ENCODE measurements at regions not wholly inside any gene's neighbourhood (a gene's known extent, or its start where the extent isn't known, plus 50 kb on each side); places are given as distances from the start of the nearest gene placed in this dataset.

DNA sequence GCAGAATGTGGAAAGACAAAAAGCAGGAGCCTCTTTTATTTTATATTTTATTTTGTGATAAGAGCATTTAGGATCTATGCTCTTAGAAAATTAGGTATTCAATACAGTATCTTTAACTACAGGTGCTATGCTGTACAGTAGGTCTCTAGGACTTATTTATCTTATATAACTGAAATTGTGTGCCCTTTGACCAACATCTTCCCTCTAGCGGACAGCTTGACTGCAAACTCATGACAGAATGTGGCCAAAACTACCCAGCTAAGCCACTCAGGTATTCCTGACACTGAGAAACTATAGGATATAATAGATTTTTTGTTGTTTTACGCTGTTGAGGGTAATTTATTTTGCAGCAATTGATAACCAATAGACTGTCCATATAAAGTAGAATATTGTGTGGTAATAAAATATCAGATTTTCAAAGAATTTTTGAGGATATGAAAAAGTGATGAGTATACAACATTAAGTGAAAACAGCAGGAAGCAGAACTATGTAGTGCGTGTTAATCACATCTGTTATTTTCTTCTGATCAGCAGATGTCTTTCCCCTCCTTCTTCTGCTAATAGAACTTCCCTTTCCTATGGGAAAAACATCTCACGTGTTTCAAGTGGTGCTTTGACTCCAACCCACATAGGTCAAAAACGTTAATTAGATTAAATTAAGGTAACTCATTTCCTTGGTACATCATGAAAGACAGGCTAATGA, 69.9 kb upstream of the SELENOP start:
- Histone ChIP-seq H3K36me3 (ENCODE audit: control insufficient read depth in 3 of 3, insufficient read depth in 2 of 3, low read depth in 1 of 3, low read length in 3 of 3) (no peaks in the 10 kb centered on the region), H3K4me1 (ENCODE audit: control insufficient read depth in 3 of 3, insufficient read depth in 2 of 3, low read depth in 1 of 3, low read length in 2 of 3) (peaks cover 5 to 45% (median 5%) of the 10 kb centered on the region in 3 donors), H3K27ac (ENCODE audit: low read depth in 1 of 3, low read length in 2 of 3) (no peak overlapping the region), H3K27me3 (ENCODE audit: control insufficient read depth in 3 of 3, insufficient read depth in 3 of 3, low read length in 3 of 3) (no peaks in the 10 kb centered on the region), H3K9me3 (ENCODE audit: control insufficient read depth in 2 of 2, insufficient read depth in 1 of 2, low read depth in 1 of 2, low read length in 1 of 2) (no peaks in the 10 kb centered on the region), H3K4me3 (ENCODE audit: low read depth in 1 of 3, low read length in 3 of 3) (no peak overlapping the region)
- 71 to 82% (median 75%) methylated on average over 5 of the region's 5 CpGs for WGBS, 3 donors
- FAIRE-seq (no peak), DNase-seq (peak in 1 of 2 donors; percentile 25)

DNA sequence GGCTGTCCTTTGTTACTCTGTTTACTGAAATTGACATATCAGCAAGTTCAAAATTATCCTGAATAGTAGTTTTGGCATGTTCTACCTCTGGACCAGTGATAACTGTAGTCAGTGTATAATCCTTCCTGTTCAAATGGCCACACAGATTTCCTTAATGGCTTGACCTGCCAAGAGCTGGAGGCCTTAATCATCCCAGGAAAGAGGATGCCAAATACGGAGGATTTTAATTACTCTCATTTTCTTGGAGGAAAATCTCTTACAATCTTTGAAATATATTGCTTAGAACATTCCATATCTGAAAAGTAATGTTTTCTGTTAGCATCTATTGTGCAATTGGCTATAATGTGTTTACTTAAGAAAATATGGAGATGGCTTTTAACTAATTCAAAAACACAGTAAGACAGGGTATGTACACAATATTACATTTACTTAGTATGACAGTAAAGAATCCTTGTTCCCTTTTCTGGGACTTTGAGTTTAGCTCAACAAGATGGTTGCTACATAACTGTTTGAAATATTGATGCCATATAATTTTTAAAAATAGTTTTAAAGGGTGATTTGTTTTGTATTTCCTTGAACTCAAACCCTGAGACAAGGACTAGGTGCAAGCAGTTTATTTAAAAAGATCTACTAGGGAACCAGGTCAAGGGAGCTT, 68.9 kb upstream of the SELENOP start:
- no peak for DNase-seq
- Histone ChIP-seq H3K4me1 (ENCODE audit: control insufficient read depth in 3 of 3, insufficient read depth in 2 of 3, low read depth in 1 of 3, low read length in 2 of 3) (peaks cover 8 to 48% (median 9%) of the 10 kb centered on the region in 3 donors), H3K36me3 (ENCODE audit: control insufficient read depth in 3 of 3, insufficient read depth in 2 of 3, low read depth in 1 of 3, low read length in 3 of 3) (no peaks in the 10 kb centered on the region), H3K27ac (ENCODE audit: low read depth in 1 of 3, low read length in 2 of 3) (no peak overlapping the region), H3K27me3 (ENCODE audit: control insufficient read depth in 3 of 3, insufficient read depth in 3 of 3, low read length in 3 of 3) (no peaks in the 10 kb centered on the region), H3K4me3 (ENCODE audit: low read depth in 1 of 3, low read length in 3 of 3) (no peak overlapping the region), H3K9me3 (ENCODE audit: control insufficient read depth in 2 of 2, insufficient read depth in 1 of 2, low read depth in 1 of 2, low read length in 1 of 2) (no peaks in the 10 kb centered on the region)
- FAIRE-seq, result no peak
- WGBS, 3 donors, result 53 to 83% (median 65%) methylated on average over 1 of the region's 1 CpG

DNA sequence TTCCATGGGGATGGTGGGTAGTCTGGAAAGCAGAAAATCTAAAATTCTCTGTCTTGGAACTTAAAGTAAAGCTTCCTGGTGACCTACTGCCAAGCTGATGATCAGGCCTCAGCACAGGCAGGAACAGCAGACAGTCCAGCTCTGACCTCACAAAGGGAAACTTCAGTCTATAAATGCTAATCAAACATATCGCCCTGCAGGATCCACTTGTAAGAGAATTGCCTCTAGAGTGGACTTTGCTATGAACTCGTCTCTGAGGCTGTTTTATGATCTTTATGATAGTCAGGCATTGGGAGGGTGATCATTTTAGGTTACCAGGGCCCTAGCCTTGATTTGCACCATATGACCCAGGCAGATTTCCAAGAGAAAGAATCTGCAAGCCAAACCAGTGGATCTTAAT, 67.6 kb upstream of the SELENOP start:
- Histone ChIP-seq H3K27ac (ENCODE audit: low read depth in 1 of 3, low read length in 2 of 3) (peak overlapping the region; percentile 32 to 75 (median 69)), H3K27me3 (ENCODE audit: control insufficient read depth in 3 of 3, insufficient read depth in 3 of 3, low read length in 3 of 3) (no peaks in the 10 kb centered on the region), H3K36me3 (ENCODE audit: control insufficient read depth in 3 of 3, insufficient read depth in 2 of 3, low read depth in 1 of 3, low read length in 3 of 3) (no peaks in the 10 kb centered on the region), H3K4me3 (ENCODE audit: low read depth in 1 of 3, low read length in 3 of 3) (no peak overlapping the region), H3K4me1 (ENCODE audit: control insufficient read depth in 3 of 3, insufficient read depth in 2 of 3, low read depth in 1 of 3, low read length in 2 of 3) (peaks cover 10 to 57% (median 10%) of the 10 kb centered on the region in 3 donors), H3K9me3 (ENCODE audit: control insufficient read depth in 2 of 2, insufficient read depth in 1 of 2, low read depth in 1 of 2, low read length in 1 of 2) (no peaks in the 10 kb centered on the region)
- 18 to 64% (median 35%) methylated on average over 2 of the region's 2 CpGs for WGBS, 3 donors
- FAIRE-seq (no peak), DNase-seq (peak; percentile 79 to 87)

DNA sequence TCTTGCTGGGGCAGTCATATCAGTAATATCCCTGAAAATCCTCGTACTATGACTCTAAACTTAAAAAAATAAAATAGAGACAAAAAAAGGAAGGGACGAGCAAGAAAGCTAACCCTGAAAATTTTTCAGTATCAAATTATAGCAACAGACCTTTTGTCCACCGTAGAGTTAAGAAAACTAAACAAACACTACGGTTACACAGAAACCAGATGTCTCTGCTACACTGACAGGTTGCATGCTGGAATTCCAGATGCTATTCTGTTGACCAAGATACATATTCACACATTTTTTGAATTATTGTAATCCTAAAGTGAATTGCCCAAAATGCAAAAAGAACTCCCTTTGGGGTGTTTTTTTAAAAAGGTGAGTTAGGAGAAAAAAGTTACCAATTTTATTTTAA, 66.9 kb upstream of the SELENOP start:
- Histone ChIP-seq H3K4me1 (ENCODE audit: control insufficient read depth in 3 of 3, insufficient read depth in 2 of 3, low read depth in 1 of 3, low read length in 2 of 3) (peaks cover 10 to 62% (median 10%) of the 10 kb centered on the region in 3 donors), H3K4me3 (ENCODE audit: low read depth in 1 of 3, low read length in 3 of 3) (no peak overlapping the region), H3K36me3 (ENCODE audit: control insufficient read depth in 3 of 3, insufficient read depth in 2 of 3, low read depth in 1 of 3, low read length in 3 of 3) (no peaks in the 10 kb centered on the region), H3K9me3 (ENCODE audit: control insufficient read depth in 2 of 2, insufficient read depth in 1 of 2, low read depth in 1 of 2, low read length in 1 of 2) (no peaks in the 10 kb centered on the region), H3K27ac (ENCODE audit: low read depth in 1 of 3, low read length in 2 of 3) (peak overlapping the region in 1 of 3 donors; percentile 75), H3K27me3 (ENCODE audit: control insufficient read depth in 3 of 3, insufficient read depth in 3 of 3, low read length in 3 of 3) (no peaks in the 10 kb centered on the region)
- 53 to 68% (median 55%) methylated on average over 4 of the region's 4 CpGs for WGBS, 3 donors
- DNase-seq, result no peak
- no peak for FAIRE-seq

DNA sequence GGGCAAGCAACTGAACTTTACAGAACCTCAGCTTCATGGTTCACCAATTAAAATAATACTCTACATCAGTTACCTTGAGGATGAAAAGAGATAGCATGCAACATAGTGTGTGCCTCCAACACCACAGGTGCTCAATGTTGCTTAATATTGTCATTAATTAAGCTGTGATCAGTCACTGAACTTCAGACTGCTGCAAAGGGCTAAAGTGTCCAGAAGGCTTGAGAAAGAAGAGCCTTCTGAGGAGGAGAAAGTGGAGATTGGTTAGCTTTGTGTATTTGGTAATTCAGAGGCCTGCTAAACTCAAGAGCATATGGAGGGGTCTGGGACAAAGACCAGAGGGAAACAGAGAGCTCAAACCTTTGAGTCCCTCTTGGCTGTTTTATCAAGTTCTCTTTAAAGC, 66.3 kb upstream of the SELENOP start:
- H3K9me3 ChIP-seq (ENCODE audit: control insufficient read depth in 2 of 2, insufficient read depth in 1 of 2, low read depth in 1 of 2, low read length in 1 of 2), result no peaks in the 10 kb centered on the region
- H3K4me3 ChIP-seq (ENCODE audit: low read depth in 1 of 3, low read length in 3 of 3), result no peak overlapping the region
- no peaks in the 10 kb centered on the region for H3K36me3 ChIP-seq (ENCODE audit: control insufficient read depth in 3 of 3, insufficient read depth in 2 of 3, low read depth in 1 of 3, low read length in 3 of 3)
- H3K27ac ChIP-seq (ENCODE audit: low read depth in 1 of 3, low read length in 2 of 3), result peak overlapping the region in 2 of 3 donors; percentile 37 to 75
- H3K27me3 ChIP-seq (ENCODE audit: control insufficient read depth in 3 of 3, insufficient read depth in 3 of 3, low read length in 3 of 3), result no peaks in the 10 kb centered on the region
- H3K4me1 ChIP-seq (ENCODE audit: control insufficient read depth in 3 of 3, insufficient read depth in 2 of 3, low read depth in 1 of 3, low read length in 2 of 3), result peaks cover 10 to 62% (median 10%) of the 10 kb centered on the region in 3 donors
- FAIRE-seq, result no peak
- DNase-seq, result peak; percentile 62 to 66

DNA sequence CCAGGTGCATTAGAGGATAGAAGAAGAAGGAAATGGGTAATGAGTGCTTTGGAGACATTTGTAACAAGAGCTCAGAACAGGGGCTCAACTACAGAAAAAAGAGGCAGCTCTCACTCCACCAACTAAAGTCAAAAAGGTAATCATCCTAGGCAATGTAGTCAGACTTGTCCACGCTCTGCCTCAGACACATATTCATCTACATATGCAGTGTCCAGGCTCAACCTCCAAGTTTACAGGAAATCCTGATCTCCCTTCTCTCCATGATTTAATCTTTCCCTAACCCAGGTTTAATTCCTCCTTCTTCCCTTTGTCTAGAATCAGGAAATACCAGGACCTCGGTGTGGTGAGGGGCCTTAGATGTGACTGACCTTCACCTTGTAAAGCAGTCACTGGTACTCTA, 65.7 kb upstream of the SELENOP start:
- no peaks in the 10 kb centered on the region for H3K36me3 ChIP-seq (ENCODE audit: control insufficient read depth in 3 of 3, insufficient read depth in 2 of 3, low read depth in 1 of 3, low read length in 3 of 3)
- FAIRE-seq (no peak), DNase-seq (no peak)
- H3K4me3 ChIP-seq (ENCODE audit: low read depth in 1 of 3, low read length in 3 of 3), result no peak overlapping the region
- H3K9me3 ChIP-seq (ENCODE audit: control insufficient read depth in 2 of 2, insufficient read depth in 1 of 2, low read depth in 1 of 2, low read length in 1 of 2), result no peaks in the 10 kb centered on the region
- 73 to 82% (median 81%) methylated on average over 2 of the region's 2 CpGs for WGBS, 3 donors
- H3K27me3 ChIP-seq (ENCODE audit: control insufficient read depth in 3 of 3, insufficient read depth in 3 of 3, low read length in 3 of 3), result no peaks in the 10 kb centered on the region
- peaks cover 10 to 66% (median 10%) of the 10 kb centered on the region in 3 donors for H3K4me1 ChIP-seq (ENCODE audit: control insufficient read depth in 3 of 3, insufficient read depth in 2 of 3, low read depth in 1 of 3, low read length in 2 of 3)
- H3K27ac ChIP-seq (ENCODE audit: low read depth in 1 of 3, low read length in 2 of 3), result peak overlapping the region in 1 of 3 donors; percentile 75

DNA sequence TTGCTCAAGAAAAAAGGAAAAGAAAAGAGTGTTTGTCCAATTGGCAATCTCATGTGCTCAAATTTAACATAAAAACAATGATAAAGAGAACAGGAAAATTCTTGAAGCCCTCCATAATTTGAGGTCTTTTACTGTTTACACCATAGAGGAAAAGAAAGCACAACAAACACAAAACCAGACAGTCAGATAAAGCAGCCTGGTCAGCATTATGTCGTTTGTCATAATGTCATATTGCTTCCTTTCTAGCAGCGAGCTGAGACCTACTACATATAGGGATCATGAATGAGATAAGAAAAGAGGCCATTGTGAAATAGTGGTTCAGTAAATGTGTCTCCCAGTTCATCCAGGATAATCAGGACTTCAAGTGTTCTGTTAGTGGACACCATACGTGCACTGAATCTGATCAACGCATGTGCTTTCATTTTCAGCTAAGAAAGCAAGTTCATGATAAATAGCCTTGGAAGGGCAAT, 64.7 kb upstream of the SELENOP start:
- Histone ChIP-seq H3K9me3 (ENCODE audit: control insufficient read depth in 2 of 2, insufficient read depth in 1 of 2, low read depth in 1 of 2, low read length in 1 of 2) (no peaks in the 10 kb centered on the region), H3K4me1 (ENCODE audit: control insufficient read depth in 3 of 3, insufficient read depth in 2 of 3, low read depth in 1 of 3, low read length in 2 of 3) (peaks cover 10 to 62% (median 10%) of the 10 kb centered on the region in 3 donors), H3K27ac (ENCODE audit: low read depth in 1 of 3, low read length in 2 of 3) (peak overlapping the region in 1 of 3 donors; percentile 75), H3K36me3 (ENCODE audit: control insufficient read depth in 3 of 3, insufficient read depth in 2 of 3, low read depth in 1 of 3, low read length in 3 of 3) (no peaks in the 10 kb centered on the region), H3K4me3 (ENCODE audit: low read depth in 1 of 3, low read length in 3 of 3) (no peak overlapping the region), H3K27me3 (ENCODE audit: control insufficient read depth in 3 of 3, insufficient read depth in 3 of 3, low read length in 3 of 3) (no peaks in the 10 kb centered on the region)
- FAIRE-seq (no peak), DNase-seq (peak; percentile 42 to 70)
- WGBS, 3 donors, result 13 to 36% (median 26%) methylated on average over 4 of the region's 4 CpGs

DNA sequence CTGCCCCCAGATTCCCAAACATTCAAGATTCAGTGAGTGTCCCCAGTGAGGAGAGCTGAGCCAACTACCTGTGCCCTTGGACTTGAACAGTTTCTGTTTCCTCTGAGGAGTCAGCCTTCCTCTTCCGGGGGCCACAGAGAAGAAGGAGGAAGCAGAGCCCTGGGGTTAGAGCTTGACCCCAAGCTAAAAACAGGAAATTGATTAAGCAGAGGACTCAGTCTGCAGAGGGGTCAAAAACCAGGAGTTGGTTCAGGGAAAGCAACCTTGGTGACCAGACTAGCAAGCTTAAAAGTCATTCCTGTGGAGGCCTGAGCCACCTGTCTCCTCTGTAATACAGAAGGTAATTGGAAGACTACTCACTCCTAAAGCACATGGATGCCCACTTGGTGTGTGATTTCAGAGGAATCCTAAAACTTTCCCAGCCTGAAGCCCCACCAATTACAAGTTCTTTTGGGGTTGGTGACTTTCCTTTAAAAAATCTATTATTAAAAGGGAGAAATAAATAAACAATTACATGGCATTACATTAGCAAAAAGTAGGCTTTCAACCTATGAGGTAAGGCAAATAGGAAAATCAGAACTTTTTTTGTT, 64.2 kb upstream of the SELENOP start:
- H3K4me1 ChIP-seq (ENCODE audit: control insufficient read depth in 3 of 3, insufficient read depth in 2 of 3, low read depth in 1 of 3, low read length in 2 of 3), result peaks cover 7 to 66% (median 10%) of the 10 kb centered on the region in 3 donors
- 35 to 44% (median 42%) methylated on average over 1 of the region's 1 CpG for WGBS, 3 donors
- peak overlapping the region in 2 of 3 donors; percentile 24 to 75 for H3K27ac ChIP-seq (ENCODE audit: low read depth in 1 of 3, low read length in 2 of 3)
- H3K27me3 ChIP-seq (ENCODE audit: control insufficient read depth in 3 of 3, insufficient read depth in 3 of 3, low read length in 3 of 3), result no peaks in the 10 kb centered on the region
- no peaks in the 10 kb centered on the region for H3K9me3 ChIP-seq (ENCODE audit: control insufficient read depth in 2 of 2, insufficient read depth in 1 of 2, low read depth in 1 of 2, low read length in 1 of 2)
- DNase-seq (peak in 1 of 2 donors; percentile 27), FAIRE-seq (no peak)
- H3K36me3 ChIP-seq (ENCODE audit: control insufficient read depth in 3 of 3, insufficient read depth in 2 of 3, low read depth in 1 of 3, low read length in 3 of 3), result no peaks in the 10 kb centered on the region
- H3K4me3 ChIP-seq (ENCODE audit: low read depth in 1 of 3, low read length in 3 of 3), result no peak overlapping the region
